Parathyroid adenoma (tissue), 2 donors: ENCODE measurements at regions not wholly inside any gene's neighbourhood (a gene's known extent, or its start where the extent isn't known, plus 50 kb on each side); places are given as distances from the start of the nearest gene placed in this dataset.
A peak's percentile ranks its signal among the peaks of the same experiment; 100 is the strongest.

Source experiments
- H2AFZ ChIP-seq: fragments of 300-600 bp; sonication (generic); one replicate; pipeline ENCODE4 v1.7.0; 2017; ENCODE audit warnings: antibody characterized with exemption, mild to moderate bottlenecking
- H3K27ac ChIP-seq: fragments of 300-600 bp; sonication (generic); one replicate; pipeline ENCODE4 v1.7.0; 2017
- H3K27me3 ChIP-seq: fragments of 300-600 bp; sonication (generic); one replicate; pipeline ENCODE4 v1.7.0; 2017; ENCODE audit warnings: low read length; ENCODE audit not compliant: control insufficient read depth, insufficient read depth
- H3K36me3 ChIP-seq: fragments of 300-600 bp; sonication (generic); one replicate; pipeline ENCODE4 v1.7.0; 2017; ENCODE audit warnings: low read length; ENCODE audit not compliant: control insufficient read depth, insufficient read depth
- H3K4me1 ChIP-seq: fragments of 300-600 bp; sonication (generic); one replicate; pipeline ENCODE4 v1.7.0; 2017; ENCODE audit warnings: control low read depth
- H3K4me2 ChIP-seq: fragments of 300-600 bp; sonication (generic); one replicate; pipeline ENCODE4 v1.7.0; 2017; ENCODE audit warnings: low read length
- H3K4me3 ChIP-seq: fragments of 300-600 bp; sonication (generic); one replicate; pipeline ENCODE4 v1.7.0; 2017; ENCODE audit warnings: low read depth, low read length
- H3K79me2 ChIP-seq: fragments of 300-600 bp; sonication (generic); one replicate; pipeline ENCODE4 v1.7.0; 2017; ENCODE audit warnings: control low read depth
- H3K9ac ChIP-seq: fragments of 300-600 bp; sonication (generic); one replicate; pipeline ENCODE4 v1.7.0; 2017; ENCODE audit warnings: mild to moderate bottlenecking
- H3K9me3 ChIP-seq: fragments of 300-600 bp; sonication (generic); one replicate; pipeline ENCODE4 v1.7.0; 2017; ENCODE audit warnings: low read length; ENCODE audit not compliant: control insufficient read depth
- TF ChIP-seq, protein P1 (sequence below): fragments of 300-600 bp; sonication (generic); IDR thresholded peaks from one replicate; pipeline ENCODE4 v1.7.0; 2017; ENCODE audit warnings: antibody characterized with exemption, mild to moderate bottlenecking
- donor health status: primary hyperparathyroidism.

DNA sequence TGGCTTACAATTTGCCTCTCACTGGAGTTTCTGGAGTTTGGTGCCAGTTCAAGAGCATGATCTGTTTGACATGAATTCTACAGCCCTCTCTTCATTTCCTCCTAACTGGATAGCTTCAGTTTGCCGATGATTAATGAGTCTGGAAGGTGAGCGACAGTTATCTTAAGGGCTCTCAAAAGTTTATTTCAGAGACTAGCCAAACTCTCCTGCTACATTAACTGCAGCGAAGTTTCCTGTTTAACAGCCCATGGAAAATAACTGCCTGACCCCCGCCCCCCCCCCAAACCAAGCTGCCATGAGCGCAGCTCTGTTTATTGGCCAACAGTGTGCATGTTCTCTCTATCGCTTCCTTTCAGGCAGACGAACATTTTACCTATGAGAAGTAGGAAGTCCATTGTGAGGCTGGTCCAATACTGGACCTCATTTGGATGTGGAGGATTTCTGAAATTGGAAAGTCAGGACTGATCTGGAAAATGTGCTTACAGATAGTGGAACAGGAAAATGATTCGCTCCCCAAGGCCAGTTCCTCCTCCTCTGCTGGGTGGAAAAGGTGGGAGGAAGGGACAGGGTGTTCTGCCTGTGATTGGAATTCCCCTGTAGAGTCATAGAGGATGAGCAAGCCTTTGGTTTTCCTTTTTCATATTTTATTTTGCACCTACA, 522.2 kb upstream of the JAG1 start:
- Histone ChIP-seq H3K9ac (no peak overlapping the region), H3K4me1 (no peaks in the 10 kb centered on the region), H3K4me2 (no peak overlapping the region), H3K27me3 (no peaks in the 10 kb centered on the region), H3K36me3 (no peaks in the 10 kb centered on the region), H3K27ac (no peak overlapping the region), H3K79me2 (no peaks in the 10 kb centered on the region), H3K4me3 (no peak overlapping the region), H3K9me3 (no peaks in the 10 kb centered on the region), H2AFZ (no peak overlapping the region)
- TF ChIP-seq, protein P1, sequence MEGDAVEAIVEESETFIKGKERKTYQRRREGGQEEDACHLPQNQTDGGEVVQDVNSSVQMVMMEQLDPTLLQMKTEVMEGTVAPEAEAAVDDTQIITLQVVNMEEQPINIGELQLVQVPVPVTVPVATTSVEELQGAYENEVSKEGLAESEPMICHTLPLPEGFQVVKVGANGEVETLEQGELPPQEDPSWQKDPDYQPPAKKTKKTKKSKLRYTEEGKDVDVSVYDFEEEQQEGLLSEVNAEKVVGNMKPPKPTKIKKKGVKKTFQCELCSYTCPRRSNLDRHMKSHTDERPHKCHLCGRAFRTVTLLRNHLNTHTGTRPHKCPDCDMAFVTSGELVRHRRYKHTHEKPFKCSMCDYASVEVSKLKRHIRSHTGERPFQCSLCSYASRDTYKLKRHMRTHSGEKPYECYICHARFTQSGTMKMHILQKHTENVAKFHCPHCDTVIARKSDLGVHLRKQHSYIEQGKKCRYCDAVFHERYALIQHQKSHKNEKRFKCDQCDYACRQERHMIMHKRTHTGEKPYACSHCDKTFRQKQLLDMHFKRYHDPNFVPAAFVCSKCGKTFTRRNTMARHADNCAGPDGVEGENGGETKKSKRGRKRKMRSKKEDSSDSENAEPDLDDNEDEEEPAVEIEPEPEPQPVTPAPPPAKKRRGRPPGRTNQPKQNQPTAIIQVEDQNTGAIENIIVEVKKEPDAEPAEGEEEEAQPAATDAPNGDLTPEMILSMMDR: no peak

DNA sequence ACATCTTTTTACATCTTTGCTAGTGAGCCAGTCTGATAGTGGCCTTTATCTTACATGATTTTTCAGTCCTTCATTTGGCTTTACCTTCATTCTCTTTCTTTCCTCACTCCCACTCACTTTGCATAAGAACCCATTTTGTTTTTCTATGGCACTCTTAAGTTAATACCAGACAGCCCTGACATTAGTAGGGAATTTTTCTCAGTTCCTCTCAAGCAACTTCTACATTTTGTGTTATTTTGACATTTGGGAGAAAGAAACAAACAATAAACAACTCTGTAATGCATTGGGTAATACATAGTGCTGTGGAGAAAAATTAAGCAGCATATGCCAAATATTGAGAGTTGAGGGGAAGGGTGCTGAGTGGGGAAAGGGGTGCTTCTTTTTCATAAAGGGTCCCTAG, 524.1 kb upstream of the JAG1 start:
- H2AFZ ChIP-seq: no peak overlapping the region
- no peaks in the 10 kb centered on the region for H3K36me3 ChIP-seq
- no peaks in the 10 kb centered on the region for H3K4me1 ChIP-seq
- no peak overlapping the region for H3K4me3 ChIP-seq
- TF ChIP-seq, protein P1: no peak
- no peak overlapping the region for H3K9ac ChIP-seq
- H3K27me3 ChIP-seq: no peaks in the 10 kb centered on the region
- no peaks in the 10 kb centered on the region for H3K9me3 ChIP-seq
- no peak overlapping the region for H3K27ac ChIP-seq
- no peak overlapping the region for H3K4me2 ChIP-seq
- no peaks in the 10 kb centered on the region for H3K79me2 ChIP-seq

DNA sequence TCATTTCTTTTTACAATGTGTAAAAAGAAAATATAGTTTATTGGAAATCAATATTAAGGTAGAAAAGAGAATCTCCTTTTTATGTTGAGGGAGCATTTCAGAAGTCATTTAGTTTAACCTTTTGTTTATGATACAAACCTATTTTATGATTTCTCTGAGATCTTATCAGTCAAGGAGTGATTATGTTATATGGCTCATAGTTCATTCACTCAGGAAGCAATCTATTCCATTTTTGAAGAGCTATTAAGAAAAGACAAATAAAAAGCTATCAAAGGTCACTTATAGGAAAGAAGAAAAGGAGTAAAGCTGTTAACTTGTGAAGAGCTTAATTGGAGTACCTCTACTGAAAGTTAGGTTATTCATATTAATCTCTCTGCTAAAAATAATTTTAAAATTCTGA, 526.6 kb upstream of the JAG1 start:
- Histone ChIP-seq H3K9me3 (no peaks in the 10 kb centered on the region), H2AFZ (no peak overlapping the region), H3K27me3 (no peaks in the 10 kb centered on the region), H3K27ac (no peak overlapping the region), H3K4me1 (no peaks in the 10 kb centered on the region), H3K36me3 (no peaks in the 10 kb centered on the region), H3K79me2 (no peaks in the 10 kb centered on the region), H3K9ac (no peak overlapping the region), H3K4me3 (no peak overlapping the region), H3K4me2 (no peak overlapping the region)
- TF ChIP-seq, protein P1: no peak

DNA sequence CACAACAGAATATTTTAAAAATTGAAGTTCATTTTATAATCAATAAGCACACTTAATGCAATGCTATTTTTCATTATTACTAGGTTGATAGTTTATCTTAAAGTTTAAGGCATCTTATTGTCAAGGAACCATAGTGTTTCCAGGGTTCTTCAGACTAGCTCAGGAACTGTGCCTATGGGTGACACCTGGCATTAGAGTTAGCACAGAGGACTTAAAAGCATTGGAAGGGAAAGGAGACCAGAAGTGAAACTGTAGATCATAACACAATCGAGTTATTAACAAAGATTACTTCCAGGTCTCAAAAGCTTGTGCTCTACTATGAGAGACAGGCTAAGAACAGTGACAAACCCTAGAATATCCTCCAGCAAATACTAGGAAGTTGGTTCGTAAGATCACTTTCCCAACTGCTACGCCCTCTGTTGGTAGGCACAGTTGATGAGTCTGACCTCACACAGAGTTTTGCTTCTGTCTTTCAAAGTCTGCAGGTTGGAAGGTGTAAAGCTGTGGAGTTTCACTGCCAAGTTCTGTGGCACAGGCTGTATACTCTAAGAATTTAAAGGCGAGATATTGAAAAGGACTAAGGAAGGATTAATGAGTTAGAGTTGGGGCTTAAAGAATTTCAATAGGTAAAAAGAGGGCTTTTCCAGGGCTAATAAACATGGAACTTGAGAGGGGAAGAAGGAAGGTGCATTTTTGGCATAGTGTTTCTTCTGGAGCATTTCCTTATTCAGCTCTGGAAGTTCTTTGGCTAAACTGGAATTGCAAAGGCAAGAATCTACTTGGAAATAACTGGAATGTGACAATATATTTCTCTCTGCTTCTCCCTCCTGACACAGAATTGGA, 531.3 kb upstream of the JAG1 start:
- H3K4me3 ChIP-seq: no peak overlapping the region
- H3K9me3 ChIP-seq: no peaks in the 10 kb centered on the region
- no peaks in the 10 kb centered on the region for H3K79me2 ChIP-seq
- H2AFZ ChIP-seq: peak overlapping the region; percentile 41
- H3K36me3 ChIP-seq: no peaks in the 10 kb centered on the region
- no peaks in the 10 kb centered on the region for H3K4me1 ChIP-seq
- TF ChIP-seq, protein P1: peak; percentile 80
- no peak overlapping the region for H3K9ac ChIP-seq
- H3K27me3 ChIP-seq: no peaks in the 10 kb centered on the region
- no peak overlapping the region for H3K27ac ChIP-seq
- no peak overlapping the region for H3K4me2 ChIP-seq
